NCI-H345 (cell line): ENCODE measurements at regions not wholly inside any gene's neighbourhood (a gene's known extent, or its start where the extent isn't known, plus 50 kb on each side); places are given as distances from the start of the nearest gene placed in this dataset.

Experiments used
- DNase-seq: peaks from one replicate; lab custom pipeline; 2025; lab: John Stamatoyannopoulos, UW

DNA sequence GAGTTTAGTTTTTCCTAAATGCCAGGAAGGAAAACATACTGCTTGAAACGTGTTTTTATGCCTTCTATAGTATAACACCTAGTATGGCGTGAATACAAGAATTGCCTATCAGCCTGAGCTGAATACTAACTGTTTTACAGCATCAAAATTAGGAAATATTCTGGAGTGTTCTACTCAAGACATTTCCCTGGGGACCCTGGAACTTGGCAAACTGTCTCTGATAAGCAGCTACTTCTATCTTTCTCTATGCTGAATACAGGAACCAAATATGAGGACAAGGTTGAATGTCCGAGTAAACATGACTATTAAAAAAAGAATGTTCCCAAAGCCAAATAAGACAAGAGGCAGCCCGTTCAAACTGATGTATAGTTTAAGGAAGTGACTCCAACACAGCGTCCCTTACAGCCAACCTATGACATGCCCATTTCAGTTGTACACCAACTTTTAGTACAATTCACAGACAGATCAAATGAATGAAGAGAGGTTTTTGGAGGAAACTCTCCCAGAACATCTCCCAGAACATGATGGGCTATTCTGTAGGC lies 951.3 kb upstream of the ACVR2A start:
- DNase-seq = no peak

DNA sequence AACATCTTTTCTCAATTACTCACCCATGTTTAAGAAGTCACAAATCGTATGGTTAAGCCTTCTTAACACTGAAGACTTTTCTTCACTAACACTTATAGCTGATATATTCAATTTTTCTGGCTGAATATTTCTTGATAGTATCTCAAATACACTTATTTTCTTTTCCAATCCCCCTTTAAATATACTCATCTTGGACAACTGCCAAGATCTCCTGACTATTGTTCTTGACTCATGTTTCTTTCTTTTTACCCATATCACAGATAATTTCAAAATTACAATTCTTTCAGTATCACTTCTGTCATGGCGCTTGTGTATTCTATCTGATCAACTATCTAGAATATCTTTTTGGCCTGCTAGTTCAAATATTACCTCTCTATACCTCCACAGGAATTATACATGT lies 954.3 kb upstream of the ACVR2A start:
- no peak for DNase-seq

DNA sequence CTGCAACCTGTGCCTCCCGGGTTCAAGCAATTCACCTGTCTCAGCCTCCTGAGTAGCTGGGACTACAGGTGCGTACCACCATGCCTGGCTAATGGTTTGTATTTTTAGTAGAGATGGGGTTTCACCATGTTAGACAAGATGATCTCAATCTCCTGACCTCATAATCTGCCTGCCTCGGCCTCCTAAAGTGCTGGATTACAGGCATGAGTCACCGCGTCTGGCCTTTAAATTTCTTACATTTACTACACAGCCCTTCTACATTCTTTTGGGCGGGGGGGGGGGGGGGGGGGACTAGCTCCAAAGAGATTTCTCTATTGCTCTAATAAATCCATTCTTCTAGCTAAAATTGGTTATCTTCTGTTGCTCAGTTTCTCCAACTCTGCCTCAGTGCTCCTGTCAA lies 964.9 kb upstream of the ACVR2A start:
- DNase-seq = no peak

DNA sequence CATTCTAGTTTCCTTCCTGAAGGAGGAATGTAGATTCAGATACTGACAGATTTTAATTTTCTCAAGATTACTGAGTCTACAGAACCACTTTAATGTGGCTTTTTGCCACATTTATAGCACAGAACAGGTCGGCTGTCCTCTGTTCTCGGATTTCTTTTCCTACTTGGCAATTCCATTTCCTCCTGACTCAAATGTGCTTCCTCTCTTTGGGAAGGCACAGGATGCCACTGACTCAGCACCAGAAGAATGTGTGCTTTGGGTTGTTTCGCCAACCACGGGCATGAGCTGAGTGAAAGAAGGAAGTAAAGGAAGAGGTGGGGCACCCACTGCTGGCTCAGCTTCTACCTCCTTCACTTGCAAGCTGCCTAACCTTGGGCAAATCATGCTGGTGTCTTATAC lies 970.6 kb upstream of the ACVR2A start:
- no peak for DNase-seq

DNA sequence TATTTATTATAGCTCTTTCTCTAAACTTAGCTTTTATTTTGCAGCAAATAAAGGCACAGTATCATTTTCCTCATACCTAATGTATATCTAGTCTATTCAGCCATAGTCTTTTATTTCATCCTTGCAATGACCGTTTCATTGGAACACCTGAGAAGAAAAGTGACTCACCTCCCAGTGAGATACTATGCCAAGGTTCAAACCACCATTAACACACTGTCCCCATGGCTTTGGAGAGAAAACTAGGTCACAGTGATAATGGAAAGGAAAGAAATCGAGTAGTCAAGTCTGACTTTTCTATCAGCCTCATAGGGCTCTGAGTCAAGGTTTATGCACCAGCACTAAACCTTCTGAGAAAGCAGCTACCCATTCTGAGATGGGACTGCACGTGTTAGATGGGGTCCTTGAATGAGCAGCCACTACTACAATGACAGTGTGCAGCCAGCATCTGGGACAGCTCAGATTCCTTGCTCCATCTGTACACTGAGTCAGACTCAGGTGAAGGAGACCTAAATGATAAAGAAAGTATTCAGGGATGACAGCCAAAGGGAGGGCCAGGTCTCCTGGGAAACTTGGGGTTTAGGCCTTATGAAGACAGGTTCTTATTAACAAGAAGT lies 971.1 kb upstream of the ACVR2A start:
- DNase-seq = no peak

DNA sequence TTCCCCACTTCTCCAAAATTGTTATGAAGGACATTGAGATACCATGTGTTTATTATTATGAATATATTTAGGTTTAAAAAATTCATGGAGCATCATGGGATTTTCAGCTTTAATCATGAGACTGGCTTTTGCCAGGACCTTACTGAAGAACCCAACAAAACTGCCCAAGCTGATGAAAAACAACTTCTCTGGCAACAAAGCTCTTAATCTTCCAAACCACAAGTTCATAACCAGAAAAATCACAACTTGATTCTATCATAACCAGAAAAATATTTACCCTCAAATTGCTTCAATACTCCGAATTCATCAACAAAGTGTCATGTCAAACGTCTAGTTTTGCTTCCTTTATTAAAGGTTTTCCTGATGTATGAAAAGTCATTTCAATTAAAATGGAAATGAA lies 971.8 kb upstream of the ACVR2A start:
- no peak for DNase-seq

DNA sequence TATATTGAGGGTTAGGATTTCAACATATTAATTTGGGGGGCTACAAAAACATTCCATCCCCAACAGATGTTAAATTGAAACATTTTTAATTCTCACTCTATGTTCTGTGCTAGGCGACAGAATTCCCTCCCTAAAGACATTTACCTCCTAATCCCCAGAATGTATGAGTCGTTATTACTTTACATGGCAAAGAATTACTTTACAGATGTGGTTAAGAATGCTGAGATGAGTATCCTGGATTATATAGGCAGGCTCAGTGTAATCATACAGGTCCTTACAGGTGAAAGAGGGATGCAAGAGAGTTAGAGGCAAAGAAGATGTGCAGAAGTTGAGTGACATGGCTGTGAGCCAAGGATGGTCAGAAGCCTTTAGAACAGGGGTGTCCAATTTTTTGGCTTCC lies 974.1 kb upstream of the ACVR2A start:
- no peak for DNase-seq

DNA sequence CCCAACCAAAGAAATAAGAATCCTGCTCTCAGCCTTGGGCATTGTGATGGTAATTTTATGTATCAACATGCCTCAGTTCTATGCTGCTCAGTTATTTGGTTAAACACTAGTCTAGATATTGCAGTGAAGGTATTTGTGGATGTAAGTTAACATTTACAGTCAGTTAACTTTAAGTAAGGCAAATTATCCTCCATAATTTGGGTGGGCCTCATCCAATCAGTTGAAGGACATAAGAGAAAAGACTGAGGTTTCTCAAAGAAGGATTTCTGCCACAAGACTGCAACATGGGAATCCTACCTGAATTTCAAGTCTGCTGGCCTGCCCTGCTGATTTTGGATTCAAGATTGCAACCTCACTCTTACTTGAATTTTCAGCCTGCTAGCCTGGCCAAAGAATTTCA lies 975.5 kb upstream of the ACVR2A start:
- DNase-seq = no peak

DNA sequence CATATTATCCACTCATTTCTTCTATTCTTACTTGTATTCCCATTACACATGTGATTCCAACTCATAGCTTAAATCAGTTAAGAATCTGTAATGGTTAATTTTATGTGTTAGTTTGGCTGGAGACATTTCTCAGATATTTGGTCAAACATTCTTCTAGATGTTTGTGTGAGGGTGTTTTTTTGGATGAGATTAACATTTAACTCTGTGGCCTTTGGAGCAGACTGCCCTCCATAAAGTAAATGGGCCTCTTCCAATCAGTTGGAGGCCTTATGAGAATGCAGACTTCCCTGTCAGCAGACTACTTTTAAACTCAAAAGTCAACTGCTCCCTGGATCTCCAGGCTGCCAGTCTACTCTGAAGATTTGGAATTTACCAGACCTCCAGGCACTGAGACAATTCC lies 976.8 kb upstream of the ACVR2A start:
- no peak for DNase-seq

DNA sequence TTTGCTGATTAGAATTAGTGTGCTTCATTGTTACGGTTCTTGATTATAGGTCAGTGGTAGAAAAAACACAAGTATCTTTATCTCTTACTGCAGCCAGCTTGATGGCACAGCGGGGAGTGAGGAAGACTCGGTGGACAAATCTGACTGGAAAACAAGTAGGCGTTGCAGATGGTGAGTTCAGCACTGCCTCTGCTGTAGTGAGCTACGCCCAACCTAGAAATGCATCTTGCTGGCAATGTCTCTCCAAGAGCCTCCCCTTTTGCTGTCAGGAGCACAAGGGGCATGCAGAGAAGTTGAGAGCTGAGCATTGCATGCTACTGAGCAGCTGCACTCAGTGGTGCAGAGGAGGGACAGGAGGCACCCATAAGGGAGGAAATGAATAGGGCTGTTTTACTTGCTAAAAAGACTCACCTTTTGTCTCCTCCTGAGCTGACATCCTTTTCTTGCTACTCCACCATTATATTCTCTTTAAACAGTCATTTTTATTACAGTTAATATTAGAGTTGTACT lies 977.3 kb upstream of the ACVR2A start:
- DNase-seq = no peak

DNA sequence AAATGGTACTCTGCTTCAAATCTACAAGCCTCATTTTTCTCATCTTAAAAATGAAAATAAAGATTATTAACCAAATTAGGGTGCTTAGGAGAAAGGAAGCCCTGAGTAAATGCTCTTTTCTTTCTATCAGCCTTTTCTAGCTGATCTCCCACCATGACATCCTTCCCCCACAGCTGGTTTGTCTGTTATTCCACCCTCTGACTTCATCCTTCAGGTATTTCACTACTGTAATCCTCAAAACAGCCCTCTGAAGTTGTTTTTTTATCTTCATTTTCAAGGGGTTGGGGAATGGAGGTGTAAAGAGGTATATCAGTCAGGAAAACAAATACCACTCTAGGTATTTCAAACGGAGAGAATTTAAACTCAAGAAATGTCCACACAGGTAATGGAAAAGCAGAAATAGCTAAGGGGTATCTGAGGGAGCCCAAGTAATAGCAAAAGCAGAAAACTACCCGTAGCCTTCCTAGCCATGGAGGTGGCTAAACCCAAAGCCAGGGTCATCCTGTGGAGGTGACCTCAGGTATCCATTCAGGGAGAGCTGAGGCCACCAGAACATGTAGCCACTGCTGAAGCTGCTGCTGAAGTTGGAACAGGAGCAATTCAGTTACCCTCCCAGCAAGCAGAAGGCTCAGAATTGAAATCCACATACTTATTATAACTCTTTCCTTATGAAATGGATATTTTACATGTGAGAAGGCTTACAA lies 990.9 kb upstream of the ACVR2A start:
- DNase-seq = no peak

DNA sequence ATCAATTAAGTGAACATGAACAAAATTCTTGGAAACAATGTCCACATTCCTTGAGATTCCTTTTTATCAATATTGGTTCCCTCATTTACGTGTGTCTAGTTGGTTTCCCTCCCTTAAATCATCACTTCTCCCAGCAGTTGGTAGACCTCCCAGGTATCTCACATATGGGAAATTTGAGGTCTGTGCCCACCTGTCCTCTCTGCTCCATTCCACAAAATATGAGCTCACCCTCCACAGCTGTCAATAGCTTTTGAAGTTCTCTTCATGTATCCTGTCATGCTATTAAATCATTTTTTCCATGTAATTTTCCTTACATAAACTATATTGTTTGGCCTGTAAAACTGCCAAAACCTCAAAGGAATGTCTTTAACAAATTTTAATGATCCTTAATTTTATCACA lies 992.2 kb upstream of the ACVR2A start:
- DNase-seq = no peak

DNA sequence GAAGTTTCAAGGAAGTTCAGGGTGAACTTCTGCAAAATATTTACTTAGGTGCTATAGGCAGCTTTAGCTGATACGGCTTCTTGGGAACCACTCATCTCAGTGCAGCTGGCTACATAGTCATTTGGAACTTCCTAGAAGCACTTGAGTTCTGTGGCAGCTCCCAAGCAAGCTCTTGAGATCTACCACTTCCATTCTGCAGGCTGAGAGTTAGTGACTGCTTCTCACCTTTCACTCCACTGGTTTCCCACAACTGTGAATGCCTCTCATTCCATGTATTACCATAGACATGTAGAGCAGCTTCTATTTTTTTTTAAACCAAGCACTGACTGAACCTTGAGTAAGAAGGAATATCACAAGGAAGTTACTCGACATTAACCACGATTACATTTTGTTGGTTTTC lies 994.1 kb upstream of the ACVR2A start:
- no peak for DNase-seq

DNA sequence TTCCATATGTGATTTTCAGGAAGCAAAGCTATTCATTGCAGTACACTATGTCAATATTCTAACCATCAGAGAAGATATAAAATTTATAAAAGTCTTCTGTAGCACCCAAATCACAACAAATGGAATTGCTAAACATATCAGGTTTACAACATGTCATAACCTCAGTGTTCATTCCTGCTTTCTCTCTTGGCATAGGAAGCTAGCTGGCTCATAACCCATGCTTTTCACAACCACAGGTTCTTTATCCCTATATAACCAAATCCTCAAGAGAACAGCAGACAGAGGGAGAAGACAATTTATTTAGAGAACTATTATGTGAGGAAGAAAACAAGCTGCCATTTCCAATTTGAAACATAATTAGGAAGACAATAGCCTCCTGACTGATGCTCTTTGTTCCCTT lies 997.0 kb upstream of the ACVR2A start:
- DNase-seq = no peak

DNA sequence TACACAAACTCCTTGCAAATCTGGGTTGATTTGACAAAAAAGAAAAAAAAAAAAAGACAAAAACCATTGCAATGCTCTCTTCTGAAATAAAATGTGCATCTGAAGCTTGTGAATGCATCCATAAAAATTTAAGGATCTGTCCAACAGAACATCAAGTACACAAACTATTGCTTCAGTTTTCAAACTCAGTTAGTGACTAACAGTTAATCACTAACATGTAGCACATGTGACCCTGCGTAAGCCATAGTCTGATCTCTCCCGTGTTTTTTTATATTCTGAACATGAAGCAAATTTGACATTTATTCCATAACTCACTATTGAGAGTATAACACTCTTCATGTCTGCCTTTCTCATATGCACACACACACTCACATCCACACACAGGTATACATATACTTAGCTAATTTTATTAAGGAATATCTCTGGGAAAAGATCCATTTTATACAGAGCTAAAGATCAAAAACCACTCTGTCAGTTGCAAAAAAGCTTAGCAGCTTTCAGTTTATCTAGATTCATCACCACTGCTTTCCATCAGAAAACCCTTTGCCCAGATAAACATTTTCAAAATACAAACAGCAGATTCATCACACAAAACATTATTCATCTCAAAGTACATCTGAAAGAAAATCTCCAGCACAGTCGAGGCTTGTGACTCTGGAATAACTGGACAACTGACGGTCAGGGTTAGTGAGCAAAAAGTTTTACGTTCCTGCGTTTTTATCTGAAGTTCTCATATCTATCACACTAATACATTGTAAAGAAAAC lies 1000.4 kb upstream of the ACVR2A start:
- no peak for DNase-seq

DNA sequence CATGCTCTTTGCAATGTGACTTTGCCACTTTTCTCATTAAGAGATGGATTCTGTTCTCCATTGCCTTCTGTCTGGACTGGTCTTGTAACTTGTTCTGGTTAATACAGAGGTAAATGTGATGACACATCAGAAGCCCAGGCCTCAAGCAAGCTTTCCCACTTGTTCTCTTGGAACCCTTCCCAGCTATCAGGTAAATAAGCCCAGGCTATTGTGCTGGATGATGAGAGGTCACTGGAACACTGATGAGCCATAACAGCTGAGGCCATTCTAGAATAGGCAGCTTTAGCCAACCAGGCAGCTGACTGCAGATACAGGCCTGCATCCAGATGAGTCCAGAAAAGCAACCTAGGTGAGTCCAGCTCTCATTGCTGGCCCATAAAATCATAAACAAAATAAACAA lies 1007.0 kb upstream of the ACVR2A start:
- peak; percentile 70 for DNase-seq

DNA sequence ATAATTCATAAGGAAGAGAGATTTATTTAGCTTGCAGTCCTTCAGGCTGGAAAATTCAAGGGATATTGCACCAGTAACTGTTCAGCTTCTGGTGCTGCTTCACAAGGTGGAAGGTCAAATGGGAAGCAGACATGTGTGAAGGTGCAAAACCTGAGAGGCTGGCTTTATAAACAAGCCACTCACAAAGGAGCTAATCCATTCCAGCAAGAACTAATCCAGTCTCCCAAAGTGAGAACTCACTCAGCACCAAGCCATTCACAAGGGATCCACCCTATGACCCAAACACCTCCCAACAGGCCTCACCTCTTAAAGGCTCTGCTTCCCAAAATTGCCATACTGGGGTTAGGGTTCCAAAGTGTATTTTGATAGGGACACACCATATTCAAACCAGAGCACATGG lies 1018.4 kb upstream of the ACVR2A start:
- DNase-seq = no peak

DNA sequence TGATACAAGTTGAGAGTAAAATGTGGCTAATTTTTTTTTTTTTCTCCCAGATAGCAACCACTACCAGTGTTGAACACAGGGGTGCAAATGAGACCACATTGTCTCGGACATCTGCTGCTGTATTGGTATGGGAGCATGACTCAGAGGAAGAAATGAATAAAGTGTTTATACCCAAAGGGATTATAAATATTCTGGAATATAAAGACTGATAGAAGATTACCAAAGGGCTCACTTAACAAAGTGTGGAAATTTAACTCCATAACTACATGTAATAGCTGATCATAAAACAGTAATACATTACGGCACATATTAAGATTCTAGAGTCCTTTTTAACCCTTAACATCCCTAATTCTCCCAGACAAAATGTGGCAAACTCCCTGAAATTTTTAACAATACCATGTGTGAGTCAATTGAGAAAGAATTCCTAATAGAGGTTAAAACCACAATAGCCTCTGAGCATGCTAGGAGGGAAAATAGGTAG lies 1023.0 kb upstream of the ACVR2A start:
- DNase-seq = no peak

DNA sequence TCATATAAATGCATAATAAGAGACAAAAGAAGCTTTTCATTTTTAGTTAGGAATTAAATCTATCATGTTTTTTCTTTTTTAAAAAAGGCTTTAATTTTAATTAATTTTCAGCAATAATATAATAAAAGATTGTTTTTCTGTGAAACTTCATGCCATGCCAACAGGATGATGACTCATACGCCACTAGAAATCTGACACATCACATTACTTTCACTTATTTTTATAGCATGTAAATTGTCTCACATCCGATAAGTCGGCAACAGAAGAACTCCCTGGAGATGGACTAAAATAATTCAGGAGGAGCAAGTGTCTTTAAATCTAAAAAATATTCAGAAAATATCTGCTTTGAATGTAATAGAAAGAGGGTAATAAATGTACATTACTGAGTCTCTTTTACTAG lies 1024.2 kb upstream of the ACVR2A start:
- DNase-seq = no peak

DNA sequence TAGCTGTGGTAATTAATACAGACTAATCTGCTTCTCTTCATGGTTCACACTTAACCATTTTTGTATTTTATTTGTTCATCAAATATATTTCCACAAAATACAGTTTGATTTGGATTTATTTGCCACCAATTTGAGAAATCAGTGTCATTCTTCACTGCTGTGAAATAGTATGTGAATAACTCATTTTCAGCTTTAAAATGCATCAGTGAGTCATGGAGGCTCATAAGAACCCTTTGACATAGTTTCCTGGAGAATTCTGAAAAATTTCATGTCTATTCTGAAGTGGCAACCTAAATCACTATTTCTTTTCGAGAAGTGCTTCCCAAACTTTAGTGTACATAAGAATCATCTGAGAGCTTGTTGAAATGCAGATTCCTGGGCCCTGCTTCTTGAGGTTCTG lies 1026.7 kb upstream of the ACVR2A start:
- DNase-seq = no peak

DNA sequence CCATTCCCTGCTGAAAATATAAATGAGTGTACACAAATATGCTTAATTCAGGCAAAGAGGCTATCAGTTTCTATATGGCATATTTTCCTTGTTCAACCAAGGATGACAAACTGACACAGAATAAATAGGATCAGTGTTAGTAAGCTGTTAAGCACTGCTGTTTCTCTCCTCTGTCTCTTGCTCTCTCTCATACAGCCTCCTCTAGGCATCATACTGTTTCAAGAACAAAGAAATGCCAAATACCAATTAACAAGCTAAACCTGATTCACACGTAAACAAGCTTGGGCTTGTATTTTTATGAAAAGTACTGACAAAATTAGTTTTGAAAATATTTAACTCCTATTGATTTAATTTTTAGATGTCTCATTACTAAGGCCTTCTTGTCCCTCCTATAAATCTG lies 1027.2 kb upstream of the ACVR2A start:
- peak; percentile 17 for DNase-seq

DNA sequence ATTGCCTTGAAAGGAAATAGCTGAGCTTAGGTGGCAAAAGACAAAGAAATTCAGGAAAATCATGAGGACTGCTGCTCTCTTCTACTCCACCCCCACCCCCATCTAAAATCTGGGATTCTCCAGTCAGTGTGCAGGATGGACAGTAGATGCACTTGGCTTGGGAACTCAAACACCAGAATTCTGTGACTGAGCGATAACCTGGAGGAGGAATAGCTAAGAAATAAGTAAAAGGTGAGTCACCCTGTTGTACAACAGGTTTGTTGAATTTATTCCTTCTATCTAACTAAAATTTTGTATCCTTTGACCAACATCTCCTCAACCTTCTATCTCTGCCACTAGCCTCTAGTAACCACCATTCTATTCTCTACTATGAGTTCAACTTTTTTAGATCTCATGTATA lies 1029.9 kb upstream of the ACVR2A start:
- no peak for DNase-seq
